Coronary artery (tissue), 2 donors: ENCODE measurements at regions not wholly inside any gene's neighbourhood (a gene's known extent, or its start where the extent isn't known, plus 50 kb on each side); places are given as distances from the start of the nearest gene placed in this dataset.

ENCODE experiments used
- DNase-seq: peaks from one replicate; pipeline ENCODE4 v3.0.0-alpha.2; 2017; ENCODE audit warnings: low spot score
- H3K27ac ChIP-seq, 2 donors: fragments of 200-600 bp; sonication (generic); one replicate each; pipeline ENCODE4 v1.5.1; 2016 to 2019
- H3K4me3 ChIP-seq: fragments of 200-600 bp; sonication (generic); 2 replicates; pipeline ENCODE4 v1.5.1; 2016; ENCODE audit warnings: mild to moderate bottlenecking, moderate library complexity
- CTCF ChIP-seq: fragments of 200-600 bp; sonication (generic); IDR thresholded peaks from one replicate; pipeline ENCODE4 v1.5.1; 2019; ENCODE audit warnings: antibody characterized with exemption

GRCh38 chr9:22257026-22257816, 189.4 kb upstream of the DMRTA1 start:
- DNase-seq = no peak
- Histone ChIP-seq H3K27ac (no peak overlapping the region), H3K4me3 (no peak overlapping the region)
- TF ChIP-seq CTCF = no peak

GRCh38 chr9:22265038-22265437, 181.6 kb upstream of the DMRTA1 start:
- no peak for DNase-seq
- Histone ChIP-seq H3K4me3 (no peak overlapping the region), H3K27ac (no peak overlapping the region)
- TF ChIP-seq CTCF = no peak

GRCh38 chr9:22265534-22265933, 181.1 kb upstream of the DMRTA1 start:
- no peak overlapping the region for H3K4me3 ChIP-seq
- DNase-seq = no peak
- TF ChIP-seq CTCF = no peak
- H3K27ac ChIP-seq = no peak overlapping the region

GRCh38 chr9:22274477-22274876, 172.1 kb upstream of the DMRTA1 start:
- H3K27ac ChIP-seq = no peak overlapping the region
- H3K4me3 ChIP-seq = no peak overlapping the region
- TF ChIP-seq CTCF = no peak
- DNase-seq = no peak

- no peak for TF ChIP-seq CTCF
- no peak for DNase-seq
- no peak overlapping the region for H3K27ac ChIP-seq
- H3K4me3 ChIP-seq = no peak overlapping the region
Measured at GRCh38 chr9:22278426-22278825, 168.2 kb upstream of the DMRTA1 start.

- DNase-seq = no peak
- H3K4me3 ChIP-seq = no peak overlapping the region
- no peak for TF ChIP-seq CTCF
- no peak overlapping the region for H3K27ac ChIP-seq
Measured at GRCh38 chr9:22279636-22280035, 167.0 kb upstream of the DMRTA1 start.

GRCh38 chr9:22285066-22285465, 161.6 kb upstream of the DMRTA1 start:
- Histone ChIP-seq H3K27ac (no peak overlapping the region), H3K4me3 (no peak overlapping the region)
- DNase-seq = no peak
- TF ChIP-seq CTCF = no peak
